Gastroesophageal sphincter (tissue), 4 donors: ENCODE measurements at regions not wholly inside any gene's neighbourhood (a gene's known extent, or its start where the extent isn't known, plus 50 kb on each side); places are given as distances from the start of the nearest gene placed in this dataset.

ENCODE experiments used
- ATAC-seq: fragments of 150-250 bp; one replicate; pipeline ENCODE4 v1.9.1; 2016; ENCODE audit warnings: mild to moderate bottlenecking, moderate library complexity
- H3K27ac ChIP-seq, 4 donors: fragments of 200-600 bp; sonication (generic) in 3 of 4; 1 replicate in 3 of 4; 2 replicates in 1 of 4; pipeline ENCODE4 v1.5.1; 2016 to 2019
- H3K27me3 ChIP-seq: fragments of 200-600 bp; sonication (generic); one replicate; pipeline ENCODE4 v1.5.1; 2019
- H3K36me3 ChIP-seq, 2 donors: fragments of 200-600 bp; sonication (generic); one replicate each; pipeline ENCODE4 v1.5.1; 2019; ENCODE audit warnings: control low read depth in 1 of 2
- H3K4me1 ChIP-seq, 3 donors: fragments of 200-600 bp; sonication (generic); 1 replicate in 2 of 3; 2 replicates in 1 of 3; pipeline ENCODE4 v1.5.1; 2016 to 2019; ENCODE audit warnings: control low read depth in 2 of 3
- H3K4me3 ChIP-seq, 2 donors: fragments of 200-600 bp; sonication (generic); one replicate each; pipeline ENCODE4 v1.5.1; 2019; ENCODE audit warnings: mild to moderate bottlenecking in 1 of 2, moderate library complexity in 1 of 2
- H3K9me3 ChIP-seq, 3 donors: fragments of 200-600 bp; sonication (generic); one replicate each; pipeline ENCODE4 v1.5.1; 2017 to 2019; ENCODE audit warnings: control low read depth in 2 of 3
- CTCF ChIP-seq, 4 experiments: fragments of 200-600 bp in 2 of 4; fragments of 450-650 bp in 2 of 4; sonication (generic) in 1 of 4; IDR thresholded peaks; one replicate each; pipeline ENCODE4 v1.5.1; 2017 to 2019; ENCODE audit warnings: antibody characterized with exemption in 4 of 4, mild to moderate bottlenecking in 2 of 4, moderate library complexity in 2 of 4
- EP300 ChIP-seq: sonication (generic); formaldehyde crosslinking; IDR thresholded peaks from one replicate; pipeline ENCODE4 v1.6.1; 2017; ENCODE audit warnings: antibody characterized with exemption, mild to moderate bottlenecking
- POLR2A ChIP-seq, 2 donors: fragments of 450-650 bp; IDR thresholded peaks; one replicate each; pipeline ENCODE4 v1.6.1; 2017; ENCODE audit warnings: antibody characterized with exemption in 2 of 2, mild to moderate bottlenecking in 2 of 2, moderate library complexity in 1 of 2
- POLR2AphosphoS5 ChIP-seq: sonication (generic); formaldehyde crosslinking; IDR thresholded peaks from one replicate; pipeline ENCODE4 v1.6.1; 2017; ENCODE audit warnings: antibody characterized with exemption
- WGBS, 2 donors: methylation state at CpG; one replicate each; pipeline ENCODE4 v1.1.5; 2018; ENCODE audit warnings: low coverage in 1 of 2; 5-methylcytosine and 5-hydroxymethylcytosine counted together

- Histone ChIP-seq H3K27me3 (no peaks in the 10 kb centered on the region), H3K9me3 (no peaks in the 10 kb centered on the region), H3K4me3 (no peak overlapping the region), H3K36me3 (no peaks in the 10 kb centered on the region), H3K4me1 (peaks cover 0 to 14% (median 6%) of the 10 kb centered on the region in 3 donors), H3K27ac (no peak overlapping the region)
- no peak for ATAC-seq
- WGBS, 2 donors, result 57 to 93% methylated on average over 2 to 3 of the region's 3 CpGs
- TF ChIP-seq CTCF (IDR thresholded peaks at IDR 0.05) (no peak), POLR2A (IDR thresholded peaks at IDR 0.05) (no peak), POLR2AphosphoS5 (no peak), EP300 (no peak)
Observed at GRCh38 chr1:216832192-216832591, 109.0 kb upstream of the ESRRG start.

GRCh38 chr1:216830424-216831210 lies 107.4 kb upstream of the ESRRG start:
- no peaks in the 10 kb centered on the region for H3K36me3 ChIP-seq
- TF ChIP-seq POLR2AphosphoS5 (no peak), CTCF (IDR thresholded peaks at IDR 0.05) (no peak), POLR2A (IDR thresholded peaks at IDR 0.05) (no peak), EP300 (no peak)
- H3K27me3 ChIP-seq, result no peaks in the 10 kb centered on the region
- H3K4me1 ChIP-seq, result peaks cover 0 to 14% (median 6%) of the 10 kb centered on the region in 3 donors
- ATAC-seq, result no peak
- no peaks in the 10 kb centered on the region for H3K9me3 ChIP-seq
- peak overlapping the region in 3 of 4 donors; percentile 10 to 57 (median 43) for H3K27ac ChIP-seq
- 20 to 39% methylated on average over 10 of the region's 10 CpGs for WGBS, 2 donors
- H3K4me3 ChIP-seq, result peak overlapping the region in 1 of 2 donors; percentile 5

- Histone ChIP-seq H3K27me3 (no peaks in the 10 kb centered on the region), H3K4me3 (no peak overlapping the region), H3K4me1 (peaks cover 0 to 14% (median 6%) of the 10 kb centered on the region in 3 donors), H3K27ac (no peak overlapping the region), H3K9me3 (no peaks in the 10 kb centered on the region), H3K36me3 (no peaks in the 10 kb centered on the region)
- ATAC-seq, result no peak
- TF ChIP-seq CTCF (IDR thresholded peaks at IDR 0.05), result no peak
- no peak for TF ChIP-seq POLR2AphosphoS5
- TF ChIP-seq EP300, result no peak
- 91 to 100% methylated on average over 2 of the region's 2 CpGs for WGBS, 2 donors
Observed at GRCh38 chr1:216827251-216827650, 104.0 kb upstream of the ESRRG start.

GRCh38 chr1:216826646-216827045 lies 103.4 kb upstream of the ESRRG start:
- H3K27me3 ChIP-seq, result no peaks in the 10 kb centered on the region
- no peaks in the 10 kb centered on the region for H3K36me3 ChIP-seq
- TF ChIP-seq POLR2A (IDR thresholded peaks at IDR 0.05) (no peak), EP300 (no peak), POLR2AphosphoS5 (no peak), CTCF (IDR thresholded peaks at IDR 0.05) (no peak)
- H3K27ac ChIP-seq, result no peak overlapping the region
- H3K9me3 ChIP-seq, result no peaks in the 10 kb centered on the region
- 82 to 91% methylated on average over 2 of the region's 2 CpGs for WGBS, 2 donors
- H3K4me1 ChIP-seq, result peaks cover 0 to 14% (median 6%) of the 10 kb centered on the region in 3 donors
- no peak for ATAC-seq
- no peak overlapping the region for H3K4me3 ChIP-seq

GRCh38 chr1:216826214-216826613 lies 103.0 kb upstream of the ESRRG start:
- Histone ChIP-seq H3K27ac (no peak overlapping the region), H3K9me3 (no peaks in the 10 kb centered on the region), H3K36me3 (no peaks in the 10 kb centered on the region), H3K4me1 (peaks cover 0 to 12% (median 6%) of the 10 kb centered on the region in 3 donors), H3K4me3 (no peak overlapping the region), H3K27me3 (no peaks in the 10 kb centered on the region)
- WGBS, 2 donors, result 87 to 91% methylated on average over 4 of the region's 4 CpGs
- TF ChIP-seq POLR2AphosphoS5 (no peak), CTCF (IDR thresholded peaks at IDR 0.05) (no peak), EP300 (no peak)
- no peak for ATAC-seq
